HG03108 (cell line): ENCODE measurements at regions not wholly inside any gene's neighbourhood (a gene's known extent, or its start where the extent isn't known, plus 50 kb on each side); places are given as distances from the start of the nearest gene placed in this dataset.

Source experiments
- ATAC-seq: cut with Tn5 transposase; IDR thresholded peaks from one replicate; pipeline ENCODE4 v1.9.1; 2021; ENCODE audit warnings: moderate library complexity; ENCODE audit not compliant: unreplicated experiment

- no peak for ATAC-seq
These were observed 669.4 kb upstream of the PKDCC start for GRCh38 chr2:41378420-41378819.

GRCh38 chr2:41379496-41380221, 668.2 kb upstream of the PKDCC start:
- no peak for ATAC-seq

- ATAC-seq = no peak
These were observed 666.1 kb upstream of the PKDCC start for GRCh38 chr2:41381701-41382100.

GRCh38 chr2:41387519-41387918, 660.3 kb upstream of the PKDCC start:
- ATAC-seq = no peak

GRCh38 chr2:41393621-41394020, 654.2 kb upstream of the PKDCC start:
- ATAC-seq = no peak

- no peak for ATAC-seq
These were observed 653.3 kb upstream of the PKDCC start for GRCh38 chr2:41394541-41394940.

GRCh38 chr2:41395692-41396091, 652.1 kb upstream of the PKDCC start:
- no peak for ATAC-seq

GRCh38 chr2:41399437-41400087, 648.3 kb upstream of the PKDCC start:
- ATAC-seq = no peak

GRCh38 chr2:41400088-41400665, 647.6 kb upstream of the PKDCC start:
- no peak for ATAC-seq

- ATAC-seq = no peak
These were observed 642.4 kb upstream of the PKDCC start for GRCh38 chr2:41405441-41405840.

GRCh38 chr2:41409328-41409727, 638.5 kb upstream of the PKDCC start:
- no peak for ATAC-seq

- no peak for ATAC-seq
These were observed 637.8 kb upstream of the PKDCC start for GRCh38 chr2:41410011-41410410.

- ATAC-seq = no peak
These were observed 633.9 kb upstream of the PKDCC start for GRCh38 chr2:41413813-41414485.

- no peak for ATAC-seq
These were observed 633.2 kb upstream of the PKDCC start for GRCh38 chr2:41414486-41415230.

- no peak for ATAC-seq
These were observed 630.3 kb upstream of the PKDCC start for GRCh38 chr2:41417511-41417910.

- ATAC-seq = no peak
These were observed 627.6 kb upstream of the PKDCC start for GRCh38 chr2:41420219-41420618.

GRCh38 chr2:41420872-41421271, 626.9 kb upstream of the PKDCC start:
- ATAC-seq = no peak

GRCh38 chr2:41431756-41432155, 616.1 kb upstream of the PKDCC start:
- no peak for ATAC-seq

- no peak for ATAC-seq
These were observed 615.4 kb upstream of the PKDCC start for GRCh38 chr2:41432459-41432858.

- no peak for ATAC-seq
These were observed 612.8 kb upstream of the PKDCC start for GRCh38 chr2:41434991-41435390.

- no peak for ATAC-seq
These were observed 605.9 kb upstream of the PKDCC start for GRCh38 chr2:41441958-41442357.
